ENCODE measurements at regions not wholly inside any gene's neighbourhood (a gene's known extent, or its start where the extent isn't known, plus 50 kb on each side); places are given as distances from the start of the nearest gene placed in this dataset.

DNA sequence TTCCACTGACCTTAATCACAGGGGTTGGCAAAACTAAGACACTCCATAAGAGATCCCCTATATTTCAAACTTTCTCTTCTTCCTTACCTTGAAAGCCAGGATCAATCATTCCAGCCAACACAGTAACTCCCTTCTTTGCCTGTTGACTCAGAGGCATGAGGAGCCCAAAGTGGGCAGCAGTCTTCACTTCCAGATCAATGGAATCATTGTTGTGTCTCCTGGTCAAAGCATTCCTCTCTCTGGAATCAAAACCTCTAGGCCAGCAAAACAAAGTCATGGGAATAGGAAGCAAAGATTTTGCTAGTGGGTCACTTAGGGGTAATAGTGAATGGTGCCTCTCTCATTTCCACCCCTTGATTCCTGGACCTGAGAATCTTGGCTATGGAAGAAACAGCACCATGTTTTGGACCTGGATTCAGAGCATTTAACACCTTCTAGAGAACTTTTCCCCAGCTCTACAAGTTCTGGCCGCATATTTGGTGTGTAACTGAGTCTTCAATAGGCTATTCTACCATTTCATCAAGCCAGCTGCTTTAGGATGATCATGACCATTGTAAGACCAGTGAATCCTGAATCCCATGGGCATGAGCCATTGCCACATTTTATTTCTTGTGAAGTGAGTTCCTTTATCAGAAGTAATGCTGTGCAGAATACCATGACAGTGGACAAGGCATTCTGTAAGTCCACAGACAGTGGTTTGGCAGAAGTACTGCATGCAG, 65.7 kb upstream of the SERPINE2 start:
- H3K27ac Mint-ChIP-seq = no peak overlapping the region
- H3K27ac ChIP-seq (ENCODE audit: insufficient read length, low read depth, low read length) = no peak overlapping the region

More for the DNA sequence above, 65.7 kb upstream of the SERPINE2 start:
- no peak overlapping the region for H3K23ac ChIP-seq (ENCODE audit: insufficient read length, low read depth, low read length)
- H3K9me3 ChIP-seq (ENCODE audit: control insufficient read depth, low read depth, low read length) = no peaks in the 10 kb centered on the region
- H3K36me3 Mint-ChIP-seq (ENCODE audit: insufficient read depth in 1 of 3, low read depth in 3 of 3) = no peaks in the 10 kb centered on the region
- H2BK5ac ChIP-seq (ENCODE audit: insufficient read length, low read length) = no peak overlapping the region
- no peaks in the 10 kb centered on the region for H3K79me2 ChIP-seq (ENCODE audit: insufficient read depth, low read length)
- no peaks in the 10 kb centered on the region; the same call in 1 of the 2 replicates for H3K4me1 ChIP-seq (ENCODE audit: insufficient read depth, low read length)
- no peak overlapping the region for H2AFZ ChIP-seq (ENCODE audit: low read length)
- no peaks in the 10 kb centered on the region for H3K4me1 Mint-ChIP-seq
- WGBS (ENCODE audit: extremely low coverage, insufficient read length, low lambda C conversion rate) = no CpG with 5 or more reads among the region's 1 CpG
- no peak overlapping the region for H3K4me2 ChIP-seq (ENCODE audit: insufficient read depth, insufficient read length, low read length)
- H4K5ac ChIP-seq (ENCODE audit: insufficient read length, low read depth, low read length) = no peak overlapping the region
- H4K8ac ChIP-seq (replicated peaks; ENCODE audit: insufficient read length, low read depth, low read length) = no peak overlapping the region
- H2BK12ac ChIP-seq (ENCODE audit: insufficient read length, low read depth, low read length) = no peak overlapping the region
- H3K56ac ChIP-seq (ENCODE audit: insufficient read length, low read depth, low read length) = no peak overlapping the region
- no peaks in the 10 kb centered on the region for H3K9me3 Mint-ChIP-seq
- H3K27me3 Mint-ChIP-seq (ENCODE audit: low read depth) = peaks cover 2% of the 10 kb centered on the region; the same call in 1 of the 2 replicates
- no peak overlapping the region for H3T11ph ChIP-seq (ENCODE audit: low read length)
- H3K4ac ChIP-seq (ENCODE audit: low read depth, low read length) = no peak overlapping the region
- no peak overlapping the region for H2BK15ac ChIP-seq (ENCODE audit: low read depth, low read length)
- no peak overlapping the region for H4K91ac ChIP-seq (ENCODE audit: insufficient read length, low read depth, low read length)
- no peaks in the 10 kb centered on the region; the same call in 1 of the 2 replicates for H3K27me3 ChIP-seq (ENCODE audit: insufficient read depth, low read length)
- no peak for DNase-seq
- H4K20me1 ChIP-seq (ENCODE audit: control insufficient read depth, insufficient read depth, insufficient read length) = no peaks in the 10 kb centered on the region
- no peak overlapping the region for H2BK20ac ChIP-seq (ENCODE audit: low read depth, low read length, poor library complexity, severe bottlenecking)
- no peak overlapping the region for H3K14ac ChIP-seq (ENCODE audit: insufficient read depth, low read length)
- H3K9ac ChIP-seq (ENCODE audit: extremely low read depth, insufficient read length, low read length) = no peak overlapping the region
- no peak overlapping the region for H3K18ac ChIP-seq (ENCODE audit: insufficient read length, low read depth, low read length)
- H3K23me2 ChIP-seq (ENCODE audit: insufficient read length, low read depth, low read length, poor library complexity, severe bottlenecking) = no peaks in the 10 kb centered on the region
- no peak overlapping the region for H2AK5ac ChIP-seq (ENCODE audit: insufficient read length, low read length)
- no peak overlapping the region for H3K4me3 Mint-ChIP-seq
- no peaks in the 10 kb centered on the region for H3K79me1 ChIP-seq (ENCODE audit: insufficient read depth, low read depth, low read length, poor library complexity, severe bottlenecking)
- TF ChIP-seq, protein P1, sequence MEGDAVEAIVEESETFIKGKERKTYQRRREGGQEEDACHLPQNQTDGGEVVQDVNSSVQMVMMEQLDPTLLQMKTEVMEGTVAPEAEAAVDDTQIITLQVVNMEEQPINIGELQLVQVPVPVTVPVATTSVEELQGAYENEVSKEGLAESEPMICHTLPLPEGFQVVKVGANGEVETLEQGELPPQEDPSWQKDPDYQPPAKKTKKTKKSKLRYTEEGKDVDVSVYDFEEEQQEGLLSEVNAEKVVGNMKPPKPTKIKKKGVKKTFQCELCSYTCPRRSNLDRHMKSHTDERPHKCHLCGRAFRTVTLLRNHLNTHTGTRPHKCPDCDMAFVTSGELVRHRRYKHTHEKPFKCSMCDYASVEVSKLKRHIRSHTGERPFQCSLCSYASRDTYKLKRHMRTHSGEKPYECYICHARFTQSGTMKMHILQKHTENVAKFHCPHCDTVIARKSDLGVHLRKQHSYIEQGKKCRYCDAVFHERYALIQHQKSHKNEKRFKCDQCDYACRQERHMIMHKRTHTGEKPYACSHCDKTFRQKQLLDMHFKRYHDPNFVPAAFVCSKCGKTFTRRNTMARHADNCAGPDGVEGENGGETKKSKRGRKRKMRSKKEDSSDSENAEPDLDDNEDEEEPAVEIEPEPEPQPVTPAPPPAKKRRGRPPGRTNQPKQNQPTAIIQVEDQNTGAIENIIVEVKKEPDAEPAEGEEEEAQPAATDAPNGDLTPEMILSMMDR (conservative IDR thresholded peaks at IDR 0.05) = no peak
- H2BK120ac ChIP-seq (ENCODE audit: low read depth, low read length, poor library complexity, severe bottlenecking) = no peak overlapping the region

Measured in H9 (cell line).